GM23338 (cell line): ENCODE measurements at regions not wholly inside any gene's neighbourhood (a gene's known extent, or its start where the extent isn't known, plus 50 kb on each side); places are given as distances from the start of the nearest gene placed in this dataset.

Experiments used
- ATAC-seq: fragments of 200-7000 bp; cut with Tn5 transposase; 3 replicates; pipeline ENCODE4 v1.9.1; 2020
- DNase-seq: peaks from one replicate; pipeline ENCODE4 v3.0.0-alpha.2; 2015; ENCODE audit warnings: low spot score
- H2AFZ ChIP-seq: fragments of 200-600 bp; sonication (generic); 2 replicates; pipeline ENCODE4 v1.8.0; 2016; ENCODE audit warnings: antibody characterized with exemption, mild to moderate bottlenecking, moderate library complexity
- H3F3A ChIP-seq: fragments of 200-600 bp; sonication (generic); replicated peaks from 2 replicates; pipeline ENCODE4 v1.8.0; 2017; ENCODE audit warnings: antibody characterized with exemption, mixed run types, low read depth
- H3K27ac ChIP-seq: fragments of 200-600 bp; sonication (generic); 2 replicates; pipeline ENCODE4 v1.6.1; 2016; ENCODE audit warnings: low read depth
- H3K27me3 ChIP-seq: fragments of 200-600 bp; sonication (generic); 2 replicates; pipeline ENCODE4 v1.8.0; 2016; ENCODE audit warnings: mild to moderate bottlenecking, mixed run types, moderate library complexity; ENCODE audit not compliant: insufficient read depth
- H3K36me3 ChIP-seq: fragments of 200-600 bp; sonication (generic); 2 replicates; pipeline ENCODE4 v1.8.0; 2016; ENCODE audit warnings: mild to moderate bottlenecking; ENCODE audit not compliant: insufficient read depth
- H3K4me1 ChIP-seq: fragments of 200-600 bp; sonication (generic); 2 replicates; pipeline ENCODE4 v1.8.0; 2016; ENCODE audit warnings: mild to moderate bottlenecking, moderate library complexity; ENCODE audit not compliant: insufficient read depth
- H3K4me2 ChIP-seq: fragments of 200-600 bp; sonication (generic); 2 replicates; pipeline ENCODE4 v1.7.1; 2017; ENCODE audit warnings: mixed run types
- H3K4me3 ChIP-seq: fragments of 200-600 bp; sonication (generic); 2 replicates; pipeline ENCODE4 v1.6.1; 2016; ENCODE audit warnings: mixed run types
- H3K79me2 ChIP-seq: fragments of 200-600 bp; sonication (generic); replicated peaks from 2 replicates; pipeline ENCODE4 v1.8.0; 2017; ENCODE audit warnings: mild to moderate bottlenecking; ENCODE audit not compliant: insufficient read depth
- H3K9me2 ChIP-seq: fragments of 200-600 bp; sonication (generic); 2 replicates; pipeline ENCODE4 v1.8.0; 2017; ENCODE audit not compliant: insufficient read depth
- H4K20me1 ChIP-seq: fragments of 200-600 bp; sonication (generic); replicated peaks from 2 replicates; pipeline ENCODE4 v1.8.0; 2017; ENCODE audit warnings: mild to moderate bottlenecking; ENCODE audit not compliant: insufficient read depth
- H3K27ac Mint-ChIP-seq: 2 replicates; pipeline ENCODE4 v1.8.0; 2020; ENCODE audit warnings: inconsistent platforms, mild to moderate bottlenecking, moderate library complexity, mixed read lengths
- H3K27me3 Mint-ChIP-seq: 3 replicates; pipeline ENCODE4 v1.8.0; 2022; ENCODE audit warnings: low read depth, mild to moderate bottlenecking, moderate library complexity, mixed read lengths, inconsistent platforms; ENCODE audit not compliant: insufficient read depth, poor library complexity
- H3K36me3 Mint-ChIP-seq: 3 replicates; pipeline ENCODE4 v1.8.0; 2021; ENCODE audit warnings: low read depth, mild to moderate bottlenecking, inconsistent platforms, moderate library complexity, mixed read lengths
- H3K4me1 Mint-ChIP-seq: 3 replicates; pipeline ENCODE4 v1.8.0; 2020; ENCODE audit warnings: mild to moderate bottlenecking, inconsistent platforms, mixed read lengths
- H3K4me3 Mint-ChIP-seq: 3 replicates; pipeline ENCODE4 v1.8.0; 2021; ENCODE audit warnings: moderate library complexity, mild to moderate bottlenecking, inconsistent platforms, mixed read lengths
- H3K9me3 Mint-ChIP-seq: 3 replicates; pipeline ENCODE4 v1.8.0; 2020; ENCODE audit warnings: moderate library complexity, mild to moderate bottlenecking, inconsistent platforms, mixed read lengths
- CREB1 ChIP-seq: fragments of 250-450 bp; sonication (Bioruptor Pico); IDR thresholded peaks from 2 replicates; pipeline ENCODE4 v1.5.0; 2020; ENCODE audit warnings: low read depth, mild to moderate bottlenecking, moderate library complexity
- EZH2 ChIP-seq: fragments of 200-600 bp; sonication (generic); IDR thresholded peaks from one replicate; pipeline ENCODE4 v1.8.0; 2017; ENCODE audit warnings: antibody characterized with exemption, mild to moderate bottlenecking, low read depth; ENCODE audit not compliant: unreplicated experiment
- POLR2AphosphoS5 ChIP-seq: IDR thresholded peaks from 2 replicates; pipeline ENCODE4 v1.6.1; 2016; ENCODE audit warnings: antibody characterized with exemption, low read depth
- ZNF114 ChIP-seq: fragments of 250-450 bp; sonication (Bioruptor Pico); IDR thresholded peaks from 2 replicates; pipeline ENCODE4 v1.5.0; 2020; ENCODE audit warnings: mild to moderate bottlenecking, moderate library complexity
- TF ChIP-seq, protein P1 (sequence below), 2 experiments: fragments of 200-600 bp in 1 of 2; sonication (generic) in 1 of 2; conservative IDR thresholded peaks; 2 replicates each; pipeline versions ENCODE4 v1.5.1 to v1.6.1; 2016 to 2017; ENCODE audit warnings: antibody characterized with exemption in 2 of 2, low read depth in 2 of 2, mild to moderate bottlenecking in 2 of 2, moderate library complexity in 1 of 2
- TF ChIP-seq, protein P2 (sequence below): IDR thresholded peaks from one replicate; pipeline ENCODE4 v1.6.1; 2018; ENCODE audit warnings: antibody characterized with exemption; ENCODE audit not compliant: unreplicated experiment
- TF ChIP-seq, protein P3 (sequence below): fragments of 250-450 bp; sonication (Bioruptor Pico); IDR thresholded peaks from 2 replicates; pipeline ENCODE4 v1.5.0; 2020; ENCODE audit warnings: mild to moderate bottlenecking, moderate library complexity

DNA sequence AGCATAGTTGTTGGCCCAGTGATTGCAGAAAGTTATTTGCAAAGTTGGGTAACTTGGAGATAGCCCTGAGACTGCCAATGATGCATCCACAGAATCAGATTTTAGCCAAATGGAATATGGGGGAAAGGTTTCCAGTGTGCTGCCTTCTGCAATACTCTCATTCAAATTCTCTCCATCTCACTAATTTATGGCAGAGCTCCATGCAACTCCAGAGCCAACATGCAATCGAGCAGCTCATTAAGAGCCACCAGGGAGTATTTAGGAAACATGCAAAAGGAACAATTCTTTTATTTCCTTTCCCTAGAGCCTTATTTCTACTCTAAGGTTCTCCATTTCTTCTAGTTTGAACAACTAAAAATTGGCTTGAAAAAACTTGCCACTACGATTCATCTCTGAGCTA is 135.9 kb upstream of the MARCHF11 start:
- H3K4me1 ChIP-seq = no peaks in the 10 kb centered on the region
- no peaks in the 10 kb centered on the region for H3F3A ChIP-seq
- Mint-ChIP-seq H3K27me3 (peaks cover 4% of the 10 kb centered on the region), H3K36me3 (no peaks in the 10 kb centered on the region), H3K27ac (no peak overlapping the region), H3K4me1 (no peaks in the 10 kb centered on the region), H3K9me3 (no peaks in the 10 kb centered on the region; the same call in 2 of the 3 replicates), H3K4me3 (no peak overlapping the region)
- DNase-seq (no peak), ATAC-seq (no peak)
- H3K27ac ChIP-seq = no peak overlapping the region
- H3K79me2 ChIP-seq = no peaks in the 10 kb centered on the region
- no peak overlapping the region for H2AFZ ChIP-seq
- TF ChIP-seq, protein P1, sequence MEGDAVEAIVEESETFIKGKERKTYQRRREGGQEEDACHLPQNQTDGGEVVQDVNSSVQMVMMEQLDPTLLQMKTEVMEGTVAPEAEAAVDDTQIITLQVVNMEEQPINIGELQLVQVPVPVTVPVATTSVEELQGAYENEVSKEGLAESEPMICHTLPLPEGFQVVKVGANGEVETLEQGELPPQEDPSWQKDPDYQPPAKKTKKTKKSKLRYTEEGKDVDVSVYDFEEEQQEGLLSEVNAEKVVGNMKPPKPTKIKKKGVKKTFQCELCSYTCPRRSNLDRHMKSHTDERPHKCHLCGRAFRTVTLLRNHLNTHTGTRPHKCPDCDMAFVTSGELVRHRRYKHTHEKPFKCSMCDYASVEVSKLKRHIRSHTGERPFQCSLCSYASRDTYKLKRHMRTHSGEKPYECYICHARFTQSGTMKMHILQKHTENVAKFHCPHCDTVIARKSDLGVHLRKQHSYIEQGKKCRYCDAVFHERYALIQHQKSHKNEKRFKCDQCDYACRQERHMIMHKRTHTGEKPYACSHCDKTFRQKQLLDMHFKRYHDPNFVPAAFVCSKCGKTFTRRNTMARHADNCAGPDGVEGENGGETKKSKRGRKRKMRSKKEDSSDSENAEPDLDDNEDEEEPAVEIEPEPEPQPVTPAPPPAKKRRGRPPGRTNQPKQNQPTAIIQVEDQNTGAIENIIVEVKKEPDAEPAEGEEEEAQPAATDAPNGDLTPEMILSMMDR (conservative IDR thresholded peaks at IDR 0.05; ENCODE audit: low read depth in 2 of 2) = no peak
- TF ChIP-seq POLR2AphosphoS5 = no peak
- TF ChIP-seq, protein P2, sequence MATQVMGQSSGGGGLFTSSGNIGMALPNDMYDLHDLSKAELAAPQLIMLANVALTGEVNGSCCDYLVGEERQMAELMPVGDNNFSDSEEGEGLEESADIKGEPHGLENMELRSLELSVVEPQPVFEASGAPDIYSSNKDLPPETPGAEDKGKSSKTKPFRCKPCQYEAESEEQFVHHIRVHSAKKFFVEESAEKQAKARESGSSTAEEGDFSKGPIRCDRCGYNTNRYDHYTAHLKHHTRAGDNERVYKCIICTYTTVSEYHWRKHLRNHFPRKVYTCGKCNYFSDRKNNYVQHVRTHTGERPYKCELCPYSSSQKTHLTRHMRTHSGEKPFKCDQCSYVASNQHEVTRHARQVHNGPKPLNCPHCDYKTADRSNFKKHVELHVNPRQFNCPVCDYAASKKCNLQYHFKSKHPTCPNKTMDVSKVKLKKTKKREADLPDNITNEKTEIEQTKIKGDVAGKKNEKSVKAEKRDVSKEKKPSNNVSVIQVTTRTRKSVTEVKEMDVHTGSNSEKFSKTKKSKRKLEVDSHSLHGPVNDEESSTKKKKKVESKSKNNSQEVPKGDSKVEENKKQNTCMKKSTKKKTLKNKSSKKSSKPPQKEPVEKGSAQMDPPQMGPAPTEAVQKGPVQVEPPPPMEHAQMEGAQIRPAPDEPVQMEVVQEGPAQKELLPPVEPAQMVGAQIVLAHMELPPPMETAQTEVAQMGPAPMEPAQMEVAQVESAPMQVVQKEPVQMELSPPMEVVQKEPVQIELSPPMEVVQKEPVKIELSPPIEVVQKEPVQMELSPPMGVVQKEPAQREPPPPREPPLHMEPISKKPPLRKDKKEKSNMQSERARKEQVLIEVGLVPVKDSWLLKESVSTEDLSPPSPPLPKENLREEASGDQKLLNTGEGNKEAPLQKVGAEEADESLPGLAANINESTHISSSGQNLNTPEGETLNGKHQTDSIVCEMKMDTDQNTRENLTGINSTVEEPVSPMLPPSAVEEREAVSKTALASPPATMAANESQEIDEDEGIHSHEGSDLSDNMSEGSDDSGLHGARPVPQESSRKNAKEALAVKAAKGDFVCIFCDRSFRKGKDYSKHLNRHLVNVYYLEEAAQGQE = no peak
- no peak for TF ChIP-seq EZH2
- no peak for TF ChIP-seq CREB1 (CRISPR knock-in tag)
- no peak overlapping the region for H3K4me2 ChIP-seq
- H4K20me1 ChIP-seq = no peaks in the 10 kb centered on the region
- no peaks in the 10 kb centered on the region for H3K9me2 ChIP-seq
- H3K4me3 ChIP-seq = no peak overlapping the region
- H3K27me3 ChIP-seq = no peaks in the 10 kb centered on the region
- H3K36me3 ChIP-seq = no peaks in the 10 kb centered on the region

DNA sequence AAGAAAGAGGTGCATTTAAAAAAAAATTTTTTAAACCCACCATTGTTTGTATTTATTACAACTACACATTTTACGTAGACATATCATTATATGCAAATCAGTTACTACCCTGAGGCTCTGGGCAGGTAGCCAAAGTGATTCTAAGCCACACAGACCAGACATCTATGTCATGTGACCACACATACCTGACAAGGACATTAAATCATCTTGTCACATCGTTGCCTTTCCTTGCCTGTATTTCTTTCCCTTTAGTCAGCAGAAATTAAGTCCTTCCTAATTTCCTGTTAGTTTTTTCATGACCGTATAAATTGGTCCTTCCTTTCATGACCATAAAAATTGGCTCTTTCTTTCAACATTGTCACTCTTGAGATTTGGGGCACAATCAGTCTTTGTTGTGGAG is 134.2 kb upstream of the MARCHF11 start:
- Mint-ChIP-seq H3K27me3 (peaks cover 4% of the 10 kb centered on the region), H3K27ac (no peak overlapping the region), H3K4me3 (no peak overlapping the region), H3K9me3 (no peaks in the 10 kb centered on the region; the same call in 2 of the 3 replicates), H3K36me3 (no peaks in the 10 kb centered on the region), H3K4me1 (no peaks in the 10 kb centered on the region)
- H3K4me3 ChIP-seq = no peak overlapping the region
- ATAC-seq (no peak), DNase-seq (no peak)
- H3K9me2 ChIP-seq = no peaks in the 10 kb centered on the region
- H2AFZ ChIP-seq = no peak overlapping the region
- H4K20me1 ChIP-seq = no peaks in the 10 kb centered on the region
- TF ChIP-seq POLR2AphosphoS5 (no peak), EZH2 (no peak), ZNF114 (CRISPR knock-in tag) (no peak)
- TF ChIP-seq, protein P3, sequence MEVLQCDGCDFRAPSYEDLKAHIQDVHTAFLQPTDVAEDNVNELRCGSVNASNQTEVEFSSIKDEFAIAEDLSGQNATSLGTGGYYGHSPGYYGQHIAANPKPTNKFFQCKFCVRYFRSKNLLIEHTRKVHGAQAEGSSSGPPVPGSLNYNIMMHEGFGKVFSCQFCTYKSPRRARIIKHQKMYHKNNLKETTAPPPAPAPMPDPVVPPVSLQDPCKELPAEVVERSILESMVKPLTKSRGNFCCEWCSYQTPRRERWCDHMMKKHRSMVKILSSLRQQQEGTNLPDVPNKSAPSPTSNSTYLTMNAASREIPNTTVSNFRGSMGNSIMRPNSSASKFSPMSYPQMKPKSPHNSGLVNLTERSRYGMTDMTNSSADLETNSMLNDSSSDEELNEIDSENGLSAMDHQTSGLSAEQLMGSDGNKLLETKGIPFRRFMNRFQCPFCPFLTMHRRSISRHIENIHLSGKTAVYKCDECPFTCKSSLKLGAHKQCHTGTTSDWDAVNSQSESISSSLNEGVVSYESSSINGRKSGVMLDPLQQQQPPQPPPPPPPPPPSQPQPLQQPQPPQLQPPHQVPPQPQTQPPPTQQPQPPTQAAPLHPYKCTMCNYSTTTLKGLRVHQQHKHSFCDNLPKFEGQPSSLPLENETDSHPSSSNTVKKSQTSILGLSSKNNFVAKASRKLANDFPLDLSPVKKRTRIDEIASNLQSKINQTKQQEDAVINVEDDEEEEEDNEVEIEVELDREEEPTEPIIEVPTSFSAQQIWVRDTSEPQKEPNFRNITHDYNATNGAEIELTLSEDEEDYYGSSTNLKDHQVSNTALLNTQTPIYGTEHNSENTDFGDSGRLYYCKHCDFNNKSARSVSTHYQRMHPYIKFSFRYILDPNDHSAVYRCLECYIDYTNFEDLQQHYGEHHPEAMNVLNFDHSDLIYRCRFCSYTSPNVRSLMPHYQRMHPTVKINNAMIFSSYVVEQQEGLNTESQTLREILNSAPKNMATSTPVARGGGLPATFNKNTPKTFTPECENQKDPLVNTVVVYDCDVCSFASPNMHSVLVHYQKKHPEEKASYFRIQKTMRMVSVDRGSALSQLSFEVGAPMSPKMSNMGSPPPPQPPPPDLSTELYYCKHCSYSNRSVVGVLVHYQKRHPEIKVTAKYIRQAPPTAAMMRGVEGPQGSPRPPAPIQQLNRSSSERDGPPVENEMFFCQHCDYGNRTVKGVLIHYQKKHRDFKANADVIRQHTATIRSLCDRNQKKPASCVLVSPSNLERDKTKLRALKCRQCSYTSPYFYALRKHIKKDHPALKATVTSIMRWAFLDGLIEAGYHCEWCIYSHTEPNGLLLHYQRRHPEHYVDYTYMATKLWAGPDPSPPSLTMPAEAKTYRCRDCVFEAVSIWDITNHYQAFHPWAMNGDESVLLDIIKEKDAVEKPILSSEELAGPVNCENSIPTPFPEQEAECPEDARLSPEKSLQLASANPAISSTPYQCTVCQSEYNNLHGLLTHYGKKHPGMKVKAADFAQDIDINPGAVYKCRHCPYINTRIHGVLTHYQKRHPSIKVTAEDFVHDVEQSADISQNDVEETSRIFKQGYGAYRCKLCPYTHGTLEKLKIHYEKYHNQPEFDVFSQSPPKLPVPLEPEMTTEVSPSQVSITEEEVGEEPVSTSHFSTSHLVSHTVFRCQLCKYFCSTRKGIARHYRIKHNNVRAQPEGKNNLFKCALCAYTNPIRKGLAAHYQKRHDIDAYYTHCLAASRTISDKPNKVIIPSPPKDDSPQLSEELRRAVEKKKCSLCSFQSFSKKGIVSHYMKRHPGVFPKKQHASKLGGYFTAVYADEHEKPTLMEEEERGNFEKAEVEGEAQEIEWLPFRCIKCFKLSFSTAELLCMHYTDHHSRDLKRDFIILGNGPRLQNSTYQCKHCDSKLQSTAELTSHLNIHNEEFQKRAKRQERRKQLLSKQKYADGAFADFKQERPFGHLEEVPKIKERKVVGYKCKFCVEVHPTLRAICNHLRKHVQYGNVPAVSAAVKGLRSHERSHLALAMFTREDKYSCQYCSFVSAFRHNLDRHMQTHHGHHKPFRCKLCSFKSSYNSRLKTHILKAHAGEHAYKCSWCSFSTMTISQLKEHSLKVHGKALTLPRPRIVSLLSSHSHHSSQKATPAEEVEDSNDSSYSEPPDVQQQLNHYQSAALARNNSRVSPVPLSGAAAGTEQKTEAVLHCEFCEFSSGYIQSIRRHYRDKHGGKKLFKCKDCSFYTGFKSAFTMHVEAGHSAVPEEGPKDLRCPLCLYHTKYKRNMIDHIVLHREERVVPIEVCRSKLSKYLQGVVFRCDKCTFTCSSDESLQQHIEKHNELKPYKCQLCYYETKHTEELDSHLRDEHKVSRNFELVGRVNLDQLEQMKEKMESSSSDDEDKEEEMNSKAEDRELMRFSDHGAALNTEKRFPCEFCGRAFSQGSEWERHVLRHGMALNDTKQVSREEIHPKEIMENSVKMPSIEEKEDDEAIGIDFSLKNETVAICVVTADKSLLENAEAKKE (CRISPR knock-in tag) = no peak
- no peaks in the 10 kb centered on the region for H3K27me3 ChIP-seq
- no peaks in the 10 kb centered on the region for H3K4me1 ChIP-seq
- no peaks in the 10 kb centered on the region for H3K36me3 ChIP-seq
- H3K4me2 ChIP-seq = no peak overlapping the region
- H3F3A ChIP-seq = no peaks in the 10 kb centered on the region
- no peak overlapping the region for H3K27ac ChIP-seq
- H3K79me2 ChIP-seq = no peaks in the 10 kb centered on the region
